HepG2 (cell line): ENCODE measurements at regions not wholly inside any gene's neighbourhood (a gene's known extent, or its start where the extent isn't known, plus 50 kb on each side); places are given as distances from the start of the nearest gene placed in this dataset.

Experiments
- ATAC-seq: fragments of 200-7000 bp; cut with Tn5 transposase; 3 replicates; pipeline ENCODE4 v1.9.1; 2020; ENCODE audit warnings: mild to moderate bottlenecking, moderate library complexity
- BruUV-seq: library from RNA; stranded (reverse); fragments of 400-500 nt; replicated peaks from 2 replicates; lab custom pipeline; 2021; lab: Mats Ljungman, UMichigan
- CTCF ChIA-PET: fragments of 300-600 bp; formaldehyde crosslinking; extraction: SDS; loops from one replicate; lab custom pipeline; 2021; ENCODE audit warnings: low total read pairs, inconsistent platforms, low intra/inter-chr PET ratio; lab: Yijun Ruan, JAX
- POLR2A ChIA-PET: fragments of 350-600 bp; sonication (Branson Sonifier 250); formaldehyde crosslinking; loops from one replicate; lab custom pipeline; 2020; ENCODE audit warnings: antibody characterized with exemption, inconsistent platforms; lab: Yijun Ruan, JAX
- DNase-seq: peaks from one replicate; pipeline ENCODE4 v3.0.0-alpha.2; 2015; ENCODE audit warnings: low spot score
- FAIRE-seq: peaks from 3 replicates; lab custom pipeline; 2011; peaks lifted over from hg19 to GRCh38; lab: Jason Lieb, UNC
- H2AFZ ChIP-seq: one replicate; pipeline ENCODE4 v1.6.1; 2011; ENCODE audit warnings: low read length, inconsistent platforms
- H3K27ac ChIP-seq: fragments of 300-600 bp; 3 replicates; pipeline ENCODE4 v1.8.0; 2011; ENCODE audit warnings: mixed run types, mild to moderate bottlenecking, mixed read lengths, low read length, inconsistent platforms; ENCODE audit not compliant: insufficient read depth; ENCODE audit errors: extremely low read length
- H3K27me3 ChIP-seq, 2 experiments: fragments of 200-600 bp in 1 of 2; 2 replicates in 1 of 2; 3 replicates in 1 of 2; pipeline versions ENCODE4 v1.6.0 to v1.8.0; 2011; ENCODE audit warnings: low read length in 2 of 2, mild to moderate bottlenecking in 2 of 2, moderate library complexity in 2 of 2, inconsistent platforms in 1 of 2; ENCODE audit not compliant: insufficient read depth in 2 of 2, control insufficient read depth in 1 of 2
- H3K36me3 ChIP-seq, 2 experiments: fragments of 200-600 bp in 1 of 2; replicated peaks in 1 of 2; 2 replicates in 1 of 2; 3 replicates in 1 of 2; pipeline versions ENCODE4 v1.5.1 to v1.8.0; 2011; ENCODE audit warnings: low read length in 2 of 2, inconsistent platforms in 1 of 2; ENCODE audit not compliant: insufficient read depth in 2 of 2, control insufficient read depth in 1 of 2
- H3K4me1 ChIP-seq: 2 replicates; pipeline ENCODE4 v1.5.1; 2012; ENCODE audit warnings: low read length, inconsistent platforms; ENCODE audit not compliant: insufficient read depth
- H3K4me2 ChIP-seq: 2 replicates; pipeline ENCODE4 v1.6.0; 2011; ENCODE audit warnings: low read depth, low read length, inconsistent platforms
- H3K4me3 ChIP-seq, 3 experiments: fragments of 200-600 bp in 1 of 3; sonication (generic), shearing (Covaris generic) in 1 of 3; replicated peaks in 1 of 3; 2 replicates each; pipeline ENCODE4 v1.5.1; 2011 to 2016; ENCODE audit warnings: low read length in 3 of 3, inconsistent platforms in 2 of 3, low read depth in 2 of 3, mild to moderate bottlenecking in 2 of 3, control low read depth in 1 of 3, mixed read lengths in 1 of 3; ENCODE audit not compliant: insufficient read depth in 1 of 3
- H3K79me2 ChIP-seq: one replicate; pipeline ENCODE4 v1.6.1; 2011; ENCODE audit warnings: low read length, inconsistent platforms; ENCODE audit not compliant: insufficient read depth
- H3K9ac ChIP-seq: 2 replicates; pipeline ENCODE4 v1.6.0; 2011; ENCODE audit warnings: mild to moderate bottlenecking, low read depth, low read length, inconsistent platforms; ENCODE audit not compliant: insufficient read depth
- H3K9me3 ChIP-seq: 2 replicates; pipeline ENCODE4 v1.5.1; 2012; ENCODE audit warnings: mild to moderate bottlenecking, low read length
- H4K20me1 ChIP-seq: 2 replicates; pipeline ENCODE4 v1.6.0; 2011; ENCODE audit warnings: inconsistent platforms, mild to moderate bottlenecking, low read length, moderate library complexity; ENCODE audit not compliant: insufficient read depth
- AGO1 ChIP-seq: fragments of 200-400 bp; formaldehyde crosslinking; IDR thresholded peaks from 2 replicates; pipeline ENCODE4 v1.6.1; 2017; ENCODE audit warnings: mild to moderate bottlenecking, low read depth, low read length, moderate library complexity; ENCODE audit not compliant: poor library complexity, severe bottlenecking
- BHLHE40 ChIP-seq: IDR thresholded peaks from 2 replicates; pipeline ENCODE4 v1.6.1; 2011; ENCODE audit warnings: low read length, improper control_type of control experiment
- CBFB ChIP-seq: sonication (generic); formaldehyde crosslinking; IDR thresholded peaks from 2 replicates; pipeline ENCODE4 v1.4.0; 2020; ENCODE audit warnings: missing genetic modification reagents
- CCAR2 ChIP-seq: fragments of 200-400 bp; formaldehyde crosslinking; optimal IDR thresholded peaks from 2 replicates; pipeline ENCODE3; 2018; ENCODE audit warnings: low read depth, mild to moderate bottlenecking, low read length, moderate library complexity
- CTCF ChIP-seq: sonication (generic); formaldehyde crosslinking; IDR thresholded peaks from 2 replicates; pipeline ENCODE4 v1.5.0; 2020; ENCODE audit warnings: mild to moderate bottlenecking, missing genetic modification reagents, moderate library complexity
- E2F2 ChIP-seq: sonication (generic); formaldehyde crosslinking; IDR thresholded peaks from 2 replicates; pipeline ENCODE4 v1.4.0; 2020; ENCODE audit warnings: missing genetic modification reagents, borderline replicate concordance
- FOXA1 ChIP-seq, 2 experiments: fragments of 450-650 bp in 1 of 2; sonication (generic) in 1 of 2; formaldehyde crosslinking in 1 of 2; IDR thresholded peaks; 2 replicates each; pipeline versions ENCODE4 v1.4.0 to v1.6.1; 2016 to 2020; ENCODE audit warnings: missing genetic modification reagents in 1 of 2
- FOXK1 ChIP-seq: sonication (generic); formaldehyde crosslinking; IDR thresholded peaks from 2 replicates; pipeline ENCODE4 v1.4.0; 2020; ENCODE audit warnings: low read depth, missing genetic modification reagents, borderline replicate concordance
- HOXA5 ChIP-seq: sonication (generic); formaldehyde crosslinking; IDR thresholded peaks from 2 replicates; pipeline ENCODE4 v1.4.0; 2020; ENCODE audit warnings: missing genetic modification reagents
- MAFK ChIP-seq, 2 experiments: IDR thresholded peaks in 1 of 2; conservative IDR thresholded peaks in 1 of 2; 2 replicates each; pipeline ENCODE4 v1.6.1; 2011; ENCODE audit warnings: improper control_type of control experiment in 2 of 2, low read length in 2 of 2
- MIER2 ChIP-seq: IDR thresholded peaks from 2 replicates; pipeline ENCODE4 v1.6.1; 2016; ENCODE audit warnings: missing biosample characterization, missing genetic modification reagents
- STAG1 ChIP-seq: sonication (generic); formaldehyde crosslinking; IDR thresholded peaks from 2 replicates; pipeline ENCODE4 v1.4.0; 2020; ENCODE audit warnings: missing genetic modification reagents
- TEAD3 ChIP-seq: optimal IDR thresholded peaks from 2 replicates; pipeline ENCODE3; 2016; ENCODE audit warnings: borderline replicate concordance
- ZMAT5 ChIP-seq: sonication (generic); formaldehyde crosslinking; IDR thresholded peaks from 2 replicates; pipeline ENCODE4 v1.5.0; 2020; ENCODE audit warnings: mild to moderate bottlenecking, low read depth, missing genetic modification reagents, borderline replicate concordance
- ZNF296 ChIP-seq: sonication (generic); formaldehyde crosslinking; conservative IDR thresholded peaks from 2 replicates; pipeline ENCODE4 v1.5.0; 2020; ENCODE audit warnings: mild to moderate bottlenecking, missing genetic modification reagents
- ZNF44 ChIP-seq: sonication (generic); formaldehyde crosslinking; IDR thresholded peaks from 2 replicates; pipeline ENCODE4 v1.5.1; 2020; ENCODE audit warnings: mild to moderate bottlenecking, missing genetic modification reagents
- ZNF564 ChIP-seq: sonication (generic); formaldehyde crosslinking; IDR thresholded peaks from 2 replicates; pipeline ENCODE4 v1.8.1; 2023; ENCODE audit warnings: mild to moderate bottlenecking, missing genetic modification reagents
- ZNF660 ChIP-seq: sonication (generic); formaldehyde crosslinking; IDR thresholded peaks from 2 replicates; pipeline ENCODE4 v1.5.1; 2020; ENCODE audit warnings: mild to moderate bottlenecking, low read depth, missing genetic modification reagents, borderline replicate concordance
- ZNF704 ChIP-seq: sonication (generic); formaldehyde crosslinking; IDR thresholded peaks from 2 replicates; pipeline ENCODE4 v1.8.1; 2023; ENCODE audit warnings: mild to moderate bottlenecking, inconsistent platforms, moderate library complexity, missing genetic modification reagents, borderline replicate concordance
- ZSCAN12 ChIP-seq: sonication (generic); formaldehyde crosslinking; IDR thresholded peaks from 2 replicates; pipeline ENCODE4 v1.9.0; 2021; ENCODE audit warnings: mild to moderate bottlenecking, missing genetic modification reagents
- WGBS: methylation state at CpG from one replicate; pipeline ENCODE4 v1.1.6; 2017; ENCODE audit warnings: low lambda C conversion rate; 5-methylcytosine and 5-hydroxymethylcytosine counted together
- in situ Hi-C: cut with HindIII; loops from 2 replicates; pipeline ENCODE4 v1.10.0; 2017; ENCODE audit warnings: low pct_unique_long_range_greater_than_20kb; ENCODE audit not compliant: extremely low pct_ligation_motif_present
- intact Hi-C: fragments of 100-400 bp; cut with micrococcal nuclease; formaldehyde crosslinking; loops from one replicate; pipeline ENCODE4 v1.10.0; 2022; ENCODE audit not compliant: unreplicated experiment

- Histone ChIP-seq H3K9me3 (no peaks in the 10 kb centered on the region), H3K27ac (no peak overlapping the region), H3K4me1 (no peaks in the 10 kb centered on the region), H3K27me3 (no peaks in the 10 kb centered on the region), H3K4me3 (no peak overlapping the region), H3K9ac (no peak overlapping the region), H3K79me2 (no peaks in the 10 kb centered on the region), H4K20me1 (no peaks in the 10 kb centered on the region), H3K36me3 (no peaks in the 10 kb centered on the region), H3K4me2 (no peak overlapping the region), H2AFZ (no peak overlapping the region)
- CTCF ChIA-PET = interaction anchor here (1.2 to 2.0 kb wide), 4 partner anchors 265 to 386 kb away, joined by 3 to 12 read pairs (median 8); no protein-coding TSS in a partner anchor
- in situ Hi-C loops (loop anchor here (25.0 kb wide), 1 partner anchor 308 kb away; the partner anchor contains the start of gene RSPO3), intact Hi-C loops (loop anchor here (1.0 to 5.0 kb wide), 3 partner anchors 266 to 388 kb away; no protein-coding TSS in a partner anchor)
- POLR2A ChIA-PET = no interaction called here
- 20% methylated on average over 5 of the region's 5 CpGs for WGBS
- DNase-seq (peak; percentile 51), FAIRE-seq (peak; percentile 88), ATAC-seq (peak; percentile 95)
- no TSS peak for BruUV-seq
- no peak for TF ChIP-seq ZNF660 (CRISPR knock-in tag)
- no peak for TF ChIP-seq CCAR2
- TF ChIP-seq TEAD3 = peak; percentile 86
- TF ChIP-seq STAG1 (CRISPR knock-in tag) = peak; percentile 68
- TF ChIP-seq ZNF44 (CRISPR knock-in tag) = no peak
- TF ChIP-seq CBFB = no peak
- TF ChIP-seq FOXA1 (IDR thresholded peaks at IDR 0.05) = no peak
- TF ChIP-seq FOXA1 (CRISPR knock-in tag; IDR thresholded peaks at IDR 0.05) = no peak
- no peak for TF ChIP-seq ZNF704
- no peak for TF ChIP-seq ZNF564
- TF ChIP-seq E2F2 (CRISPR knock-in tag) = no peak
- TF ChIP-seq FOXK1 (CRISPR knock-in tag) = no peak
- peak; percentile 75 for TF ChIP-seq CTCF (CRISPR knock-in tag)
- no peak for TF ChIP-seq ZMAT5 (CRISPR knock-in tag)
- peak; percentile 70 to 71 for TF ChIP-seq MAFK (conservative IDR thresholded peaks at IDR 0.05 in 1 of 2, IDR thresholded peaks at IDR 0.05 in 1 of 2; ENCODE audit: low read length in 2 of 2)
- TF ChIP-seq HOXA5 (CRISPR knock-in tag) = no peak
- no peak for TF ChIP-seq AGO1
- TF ChIP-seq MIER2 (CRISPR knock-in tag) = no peak
- no peak for TF ChIP-seq ZSCAN12 (CRISPR knock-in tag)
- TF ChIP-seq ZNF296 (CRISPR knock-in tag) = no peak
- TF ChIP-seq BHLHE40 = no peak
These were observed 314.0 kb upstream of the RSPO3 start for GRCh38 chr6:126804332-126805064.
